WTC11 (cell line): ENCODE measurements at regions not wholly inside any gene's neighbourhood (a gene's known extent, or its start where the extent isn't known, plus 50 kb on each side); places are given as distances from the start of the nearest gene placed in this dataset.

Source experiments
- ATAC-seq: fragments of 200-7000 bp; cut with Tn5 transposase; 2 replicates; pipeline ENCODE4 v1.10.0; 2021; ENCODE audit warnings: mild to moderate bottlenecking, moderate library complexity
- CTCF ChIA-PET: fragments of 300-600 bp; sonication (Branson Sonifier 250); formaldehyde crosslinking; loops from one replicate; lab custom pipeline; 2021; ENCODE audit warnings: antibody characterized with exemption; lab: Charles Lee
- POLR2A ChIA-PET: fragments of 350-600 bp; sonication (Branson Sonifier 250); formaldehyde crosslinking; loops from one replicate; lab custom pipeline; 2021; ENCODE audit warnings: antibody characterized with exemption; lab: Charles Lee
- DNase-seq: peaks from one replicate; pipeline ENCODE4 v3.0.0; 2021; ENCODE audit warnings: low spot score
- H3K27ac Mint-ChIP-seq: 2 replicates; pipeline ENCODE4 v1.8.0; 2021; ENCODE audit warnings: mixed read lengths
- H3K27me3 Mint-ChIP-seq: 2 replicates; pipeline ENCODE4 v1.8.0; 2021; ENCODE audit warnings: low read depth, mild to moderate bottlenecking, moderate library complexity, mixed read lengths
- H3K36me3 Mint-ChIP-seq: 2 replicates; pipeline ENCODE4 v1.8.0; 2021; ENCODE audit warnings: mixed read lengths
- H3K4me1 Mint-ChIP-seq: 2 replicates; pipeline ENCODE4 v1.8.0; 2022; ENCODE audit warnings: mixed read lengths
- H3K4me3 Mint-ChIP-seq: 2 replicates; pipeline ENCODE4 v1.8.0; 2021; ENCODE audit warnings: mild to moderate bottlenecking, moderate library complexity, mixed read lengths
- H3K9me3 Mint-ChIP-seq: 2 replicates; pipeline ENCODE4 v1.8.0; 2021; ENCODE audit warnings: mixed read lengths
- EMX1 ChIP-seq: fragments of 250-450 bp; sonication (Bioruptor Pico); IDR thresholded peaks from 2 replicates; pipeline ENCODE4 v1.8.0; 2021; ENCODE audit warnings: mild to moderate bottlenecking
- ETV6 ChIP-seq: sonication (generic); formaldehyde crosslinking; IDR thresholded peaks from 2 replicates; pipeline ENCODE4 v1.8.1; 2022; ENCODE audit warnings: mild to moderate bottlenecking, missing genetic modification reagents
- FOXJ3 ChIP-seq: sonication (generic); formaldehyde crosslinking; IDR thresholded peaks from 2 replicates; pipeline ENCODE4 v1.9.0; 2021; ENCODE audit warnings: missing genetic modification reagents, mild to moderate bottlenecking, borderline replicate concordance
- GABPB1 ChIP-seq: sonication (generic); formaldehyde crosslinking; IDR thresholded peaks from 2 replicates; pipeline ENCODE4 v1.8.1; 2023; ENCODE audit warnings: mild to moderate bottlenecking, missing genetic modification reagents
- HMGA2 ChIP-seq: fragments of 250-450 bp; sonication (Bioruptor Pico); IDR thresholded peaks from 2 replicates; pipeline ENCODE4 v1.4.0; 2021; ENCODE audit warnings: mild to moderate bottlenecking, moderate library complexity
- IRF2 ChIP-seq: sonication (generic); formaldehyde crosslinking; IDR thresholded peaks from 2 replicates; pipeline ENCODE4 v1.8.0; 2022; ENCODE audit warnings: low read depth, missing genetic modification reagents, borderline replicate concordance
- JAZF1 ChIP-seq: fragments of 250-450 bp; sonication (Bioruptor Pico); IDR thresholded peaks from 2 replicates; pipeline ENCODE4 v1.9.0; 2021; ENCODE audit warnings: moderate library complexity, mild to moderate bottlenecking, inconsistent platforms
- JUN ChIP-seq: sonication (generic); formaldehyde crosslinking; IDR thresholded peaks from 2 replicates; pipeline ENCODE4 v1.8.0; 2023; ENCODE audit warnings: mild to moderate bottlenecking, missing genetic modification reagents
- KAT7 ChIP-seq: sonication (generic); formaldehyde crosslinking; IDR thresholded peaks from 2 replicates; pipeline ENCODE4 v1.8.1; 2023; ENCODE audit warnings: missing genetic modification reagents, mild to moderate bottlenecking, borderline replicate concordance
- MYBL2 ChIP-seq: sonication (generic); formaldehyde crosslinking; IDR thresholded peaks from 2 replicates; pipeline ENCODE4 v1.8.1; 2023; ENCODE audit warnings: mild to moderate bottlenecking, moderate library complexity, missing genetic modification reagents
- NFYB ChIP-seq: sonication (generic); formaldehyde crosslinking; conservative IDR thresholded peaks from 2 replicates; pipeline ENCODE4 v1.8.0; 2022; ENCODE audit warnings: low read depth, missing genetic modification reagents
- NR1H2 ChIP-seq: sonication (generic); formaldehyde crosslinking; IDR thresholded peaks from 2 replicates; pipeline ENCODE4 v1.9.0; 2021; ENCODE audit warnings: mild to moderate bottlenecking, moderate library complexity, missing genetic modification reagents
- OVOL2 ChIP-seq: fragments of 250-450 bp; sonication (Bioruptor Pico); IDR thresholded peaks from 2 replicates; pipeline ENCODE4 v1.9.0; 2021; ENCODE audit warnings: mild to moderate bottlenecking, borderline replicate concordance
- SMAD4 ChIP-seq: sonication (generic); formaldehyde crosslinking; IDR thresholded peaks from 2 replicates; pipeline ENCODE4 v1.8.0; 2022; ENCODE audit warnings: mild to moderate bottlenecking, missing genetic modification reagents
- TEAD1 ChIP-seq: sonication (generic); formaldehyde crosslinking; IDR thresholded peaks from 2 replicates; pipeline ENCODE4 v1.8.0; 2022; ENCODE audit warnings: mild to moderate bottlenecking, missing genetic modification reagents
- TEAD4 ChIP-seq: sonication (generic); formaldehyde crosslinking; IDR thresholded peaks from 2 replicates; pipeline ENCODE4 v1.8.0; 2022; ENCODE audit warnings: mild to moderate bottlenecking, missing genetic modification reagents
- TP53 ChIP-seq: sonication (generic); formaldehyde crosslinking; IDR thresholded peaks from 2 replicates; pipeline ENCODE4 v1.8.1; 2023; ENCODE audit warnings: mild to moderate bottlenecking, missing genetic modification reagents
- ZBTB21 ChIP-seq: sonication (generic); formaldehyde crosslinking; IDR thresholded peaks from 2 replicates; pipeline ENCODE4 v1.8.1; 2023; ENCODE audit warnings: mild to moderate bottlenecking, missing genetic modification reagents, borderline replicate concordance
- ZNF138 ChIP-seq: sonication (generic); formaldehyde crosslinking; conservative IDR thresholded peaks from 2 replicates; pipeline ENCODE4 v1.8.1; 2022; ENCODE audit warnings: mild to moderate bottlenecking, moderate library complexity, missing genetic modification reagents
- TF ChIP-seq, protein P1 (sequence below): fragments of 250-450 bp; sonication (Bioruptor Pico); IDR thresholded peaks from 2 replicates; pipeline ENCODE4 v1.9.0; 2021; ENCODE audit warnings: moderate library complexity, mild to moderate bottlenecking, inconsistent platforms, borderline replicate concordance
- TF ChIP-seq, protein P2 (sequence below): fragments of 250-450 bp; sonication (Bioruptor Pico); IDR thresholded peaks from 2 replicates; pipeline ENCODE4 v1.9.0; 2021; ENCODE audit warnings: mild to moderate bottlenecking
- TF ChIP-seq, protein P3 (sequence below): sonication (generic); formaldehyde crosslinking; IDR thresholded peaks from 2 replicates; pipeline ENCODE4 v1.8.1; 2022; ENCODE audit warnings: mild to moderate bottlenecking, missing genetic modification reagents, moderate library complexity, borderline replicate concordance
- TF ChIP-seq, protein P4 (sequence below): sonication (generic); formaldehyde crosslinking; IDR thresholded peaks from 2 replicates; pipeline ENCODE4 v1.8.0; 2023; ENCODE audit warnings: missing genetic modification reagents, mild to moderate bottlenecking, borderline replicate concordance
- TF ChIP-seq, protein P5 (sequence below): sonication (generic); formaldehyde crosslinking; IDR thresholded peaks from 2 replicates; pipeline ENCODE4 v1.8.1; 2022; ENCODE audit warnings: low read depth, mild to moderate bottlenecking, moderate library complexity, missing genetic modification reagents, borderline replicate concordance

DNA sequence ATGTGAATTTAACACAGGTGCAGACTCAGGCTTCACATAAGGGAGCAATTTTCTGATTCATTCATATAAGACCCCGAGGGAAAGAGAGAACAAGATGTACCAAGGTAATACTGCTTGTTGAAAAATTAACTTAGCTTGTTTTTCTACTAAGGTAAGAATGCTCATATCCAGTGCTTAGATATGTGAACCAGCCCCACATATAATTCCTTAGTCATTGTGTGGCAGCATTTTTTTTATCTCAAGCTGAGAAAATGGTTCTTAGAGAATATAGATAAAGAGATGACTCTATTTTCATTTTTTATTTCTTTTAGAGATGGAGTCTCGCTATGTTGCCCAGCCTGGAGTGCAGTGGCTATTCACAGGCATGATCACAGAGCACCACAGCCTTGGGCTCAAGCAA is 121.8 kb upstream of the SEM1 start:
- H3K27me3 Mint-ChIP-seq = peaks cover 2% of the 10 kb centered on the region; the same call in 1 of the 2 replicates
- no peaks in the 10 kb centered on the region for H3K4me1 Mint-ChIP-seq
- TF ChIP-seq HMGA2 (no peak), GABPB1 (CRISPR knock-in tag) (no peak), TEAD1 (no peak), NFYB (CRISPR knock-in tag) (no peak), NR1H2 (CRISPR knock-in tag) (no peak), ZNF138 (CRISPR knock-in tag) (no peak), JUN (CRISPR knock-in tag) (no peak)
- DNase-seq (no peak), ATAC-seq (no peak)
- POLR2A ChIA-PET = no interaction called here
- H3K36me3 Mint-ChIP-seq = no peaks in the 10 kb centered on the region
- no peak overlapping the region for H3K4me3 Mint-ChIP-seq
- CTCF ChIA-PET = no interaction called here
- no peaks in the 10 kb centered on the region for H3K9me3 Mint-ChIP-seq
- H3K27ac Mint-ChIP-seq = no peak overlapping the region

DNA sequence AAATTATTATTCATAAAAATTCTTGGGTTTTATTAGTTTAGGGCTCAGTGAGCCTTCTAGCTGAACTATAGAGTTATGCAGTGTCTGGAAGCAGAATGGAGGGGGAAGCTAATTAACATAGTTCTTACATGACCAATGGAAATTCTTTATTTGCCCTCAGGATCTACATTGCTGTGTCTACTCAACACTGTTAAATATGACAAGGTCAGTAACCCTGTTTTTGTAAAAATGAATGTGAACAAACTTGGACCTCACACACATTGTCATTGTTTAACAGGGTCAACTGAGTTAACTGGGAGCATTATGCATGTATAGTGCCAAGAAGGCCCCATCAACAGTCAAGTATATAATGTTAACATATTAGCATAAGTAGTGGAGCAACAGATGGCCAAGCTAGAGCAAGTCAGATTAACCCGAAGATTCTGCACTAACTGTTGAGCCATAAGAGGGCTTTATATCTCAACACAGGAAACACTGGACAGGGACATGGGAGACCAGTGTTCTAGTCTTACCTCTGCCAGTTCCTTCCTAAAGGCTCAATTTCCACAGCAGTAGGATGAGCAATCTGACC is 122.5 kb upstream of the SEM1 start:
- Mint-ChIP-seq H3K27me3 (peaks cover 2% of the 10 kb centered on the region; the same call in 1 of the 2 replicates), H3K4me1 (no peaks in the 10 kb centered on the region), H3K36me3 (no peaks in the 10 kb centered on the region), H3K27ac (no peak overlapping the region), H3K4me3 (no peak overlapping the region), H3K9me3 (no peaks in the 10 kb centered on the region)
- DNase-seq (no peak), ATAC-seq (no peak)
- POLR2A ChIA-PET = interaction anchor here (0.5 kb wide), 1 partner anchor 332 kb away, joined by 3 read pairs; no protein-coding TSS in a partner anchor
- CTCF ChIA-PET = no interaction called here
- TF ChIP-seq, protein P1, sequence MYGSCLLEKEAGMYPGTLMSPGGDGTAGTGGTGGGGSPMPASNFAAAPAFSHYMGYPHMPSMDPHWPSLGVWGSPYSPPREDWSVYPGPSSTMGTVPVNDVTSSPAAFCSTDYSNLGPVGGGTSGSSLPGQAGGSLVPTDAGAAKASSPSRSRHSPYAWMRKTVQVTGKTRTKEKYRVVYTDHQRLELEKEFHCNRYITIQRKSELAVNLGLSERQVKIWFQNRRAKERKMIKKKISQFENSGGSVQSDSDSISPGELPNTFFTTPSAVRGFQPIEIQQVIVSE (CRISPR knock-in tag) = no peak
- TF ChIP-seq FOXJ3 (CRISPR knock-in tag) = no peak
- TF ChIP-seq, protein P2, sequence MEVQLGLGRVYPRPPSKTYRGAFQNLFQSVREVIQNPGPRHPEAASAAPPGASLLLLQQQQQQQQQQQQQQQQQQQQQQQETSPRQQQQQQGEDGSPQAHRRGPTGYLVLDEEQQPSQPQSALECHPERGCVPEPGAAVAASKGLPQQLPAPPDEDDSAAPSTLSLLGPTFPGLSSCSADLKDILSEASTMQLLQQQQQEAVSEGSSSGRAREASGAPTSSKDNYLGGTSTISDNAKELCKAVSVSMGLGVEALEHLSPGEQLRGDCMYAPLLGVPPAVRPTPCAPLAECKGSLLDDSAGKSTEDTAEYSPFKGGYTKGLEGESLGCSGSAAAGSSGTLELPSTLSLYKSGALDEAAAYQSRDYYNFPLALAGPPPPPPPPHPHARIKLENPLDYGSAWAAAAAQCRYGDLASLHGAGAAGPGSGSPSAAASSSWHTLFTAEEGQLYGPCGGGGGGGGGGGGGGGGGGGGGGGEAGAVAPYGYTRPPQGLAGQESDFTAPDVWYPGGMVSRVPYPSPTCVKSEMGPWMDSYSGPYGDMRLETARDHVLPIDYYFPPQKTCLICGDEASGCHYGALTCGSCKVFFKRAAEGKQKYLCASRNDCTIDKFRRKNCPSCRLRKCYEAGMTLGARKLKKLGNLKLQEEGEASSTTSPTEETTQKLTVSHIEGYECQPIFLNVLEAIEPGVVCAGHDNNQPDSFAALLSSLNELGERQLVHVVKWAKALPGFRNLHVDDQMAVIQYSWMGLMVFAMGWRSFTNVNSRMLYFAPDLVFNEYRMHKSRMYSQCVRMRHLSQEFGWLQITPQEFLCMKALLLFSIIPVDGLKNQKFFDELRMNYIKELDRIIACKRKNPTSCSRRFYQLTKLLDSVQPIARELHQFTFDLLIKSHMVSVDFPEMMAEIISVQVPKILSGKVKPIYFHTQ = no peak
- no peak for TF ChIP-seq JAZF1 (CRISPR knock-in tag)
- TF ChIP-seq SMAD4 (CRISPR knock-in tag) = no peak
- TF ChIP-seq, protein P3, sequence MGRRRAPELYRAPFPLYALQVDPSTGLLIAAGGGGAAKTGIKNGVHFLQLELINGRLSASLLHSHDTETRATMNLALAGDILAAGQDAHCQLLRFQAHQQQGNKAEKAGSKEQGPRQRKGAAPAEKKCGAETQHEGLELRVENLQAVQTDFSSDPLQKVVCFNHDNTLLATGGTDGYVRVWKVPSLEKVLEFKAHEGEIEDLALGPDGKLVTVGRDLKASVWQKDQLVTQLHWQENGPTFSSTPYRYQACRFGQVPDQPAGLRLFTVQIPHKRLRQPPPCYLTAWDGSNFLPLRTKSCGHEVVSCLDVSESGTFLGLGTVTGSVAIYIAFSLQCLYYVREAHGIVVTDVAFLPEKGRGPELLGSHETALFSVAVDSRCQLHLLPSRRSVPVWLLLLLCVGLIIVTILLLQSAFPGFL = no peak
- TF ChIP-seq TEAD4 = no peak
- TF ChIP-seq, protein P4, sequence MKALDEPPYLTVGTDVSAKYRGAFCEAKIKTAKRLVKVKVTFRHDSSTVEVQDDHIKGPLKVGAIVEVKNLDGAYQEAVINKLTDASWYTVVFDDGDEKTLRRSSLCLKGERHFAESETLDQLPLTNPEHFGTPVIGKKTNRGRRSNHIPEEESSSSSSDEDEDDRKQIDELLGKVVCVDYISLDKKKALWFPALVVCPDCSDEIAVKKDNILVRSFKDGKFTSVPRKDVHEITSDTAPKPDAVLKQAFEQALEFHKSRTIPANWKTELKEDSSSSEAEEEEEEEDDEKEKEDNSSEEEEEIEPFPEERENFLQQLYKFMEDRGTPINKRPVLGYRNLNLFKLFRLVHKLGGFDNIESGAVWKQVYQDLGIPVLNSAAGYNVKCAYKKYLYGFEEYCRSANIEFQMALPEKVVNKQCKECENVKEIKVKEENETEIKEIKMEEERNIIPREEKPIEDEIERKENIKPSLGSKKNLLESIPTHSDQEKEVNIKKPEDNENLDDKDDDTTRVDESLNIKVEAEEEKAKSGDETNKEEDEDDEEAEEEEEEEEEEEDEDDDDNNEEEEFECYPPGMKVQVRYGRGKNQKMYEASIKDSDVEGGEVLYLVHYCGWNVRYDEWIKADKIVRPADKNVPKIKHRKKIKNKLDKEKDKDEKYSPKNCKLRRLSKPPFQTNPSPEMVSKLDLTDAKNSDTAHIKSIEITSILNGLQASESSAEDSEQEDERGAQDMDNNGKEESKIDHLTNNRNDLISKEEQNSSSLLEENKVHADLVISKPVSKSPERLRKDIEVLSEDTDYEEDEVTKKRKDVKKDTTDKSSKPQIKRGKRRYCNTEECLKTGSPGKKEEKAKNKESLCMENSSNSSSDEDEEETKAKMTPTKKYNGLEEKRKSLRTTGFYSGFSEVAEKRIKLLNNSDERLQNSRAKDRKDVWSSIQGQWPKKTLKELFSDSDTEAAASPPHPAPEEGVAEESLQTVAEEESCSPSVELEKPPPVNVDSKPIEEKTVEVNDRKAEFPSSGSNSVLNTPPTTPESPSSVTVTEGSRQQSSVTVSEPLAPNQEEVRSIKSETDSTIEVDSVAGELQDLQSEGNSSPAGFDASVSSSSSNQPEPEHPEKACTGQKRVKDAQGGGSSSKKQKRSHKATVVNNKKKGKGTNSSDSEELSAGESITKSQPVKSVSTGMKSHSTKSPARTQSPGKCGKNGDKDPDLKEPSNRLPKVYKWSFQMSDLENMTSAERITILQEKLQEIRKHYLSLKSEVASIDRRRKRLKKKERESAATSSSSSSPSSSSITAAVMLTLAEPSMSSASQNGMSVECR (CRISPR knock-in tag) = no peak
- TF ChIP-seq ZBTB21 (CRISPR knock-in tag) = no peak
- TF ChIP-seq KAT7 (CRISPR knock-in tag) = no peak
- no peak for TF ChIP-seq MYBL2 (CRISPR knock-in tag)
- TF ChIP-seq HMGA2 = no peak
- TF ChIP-seq TP53 (CRISPR knock-in tag) = no peak
- TF ChIP-seq, protein P5, sequence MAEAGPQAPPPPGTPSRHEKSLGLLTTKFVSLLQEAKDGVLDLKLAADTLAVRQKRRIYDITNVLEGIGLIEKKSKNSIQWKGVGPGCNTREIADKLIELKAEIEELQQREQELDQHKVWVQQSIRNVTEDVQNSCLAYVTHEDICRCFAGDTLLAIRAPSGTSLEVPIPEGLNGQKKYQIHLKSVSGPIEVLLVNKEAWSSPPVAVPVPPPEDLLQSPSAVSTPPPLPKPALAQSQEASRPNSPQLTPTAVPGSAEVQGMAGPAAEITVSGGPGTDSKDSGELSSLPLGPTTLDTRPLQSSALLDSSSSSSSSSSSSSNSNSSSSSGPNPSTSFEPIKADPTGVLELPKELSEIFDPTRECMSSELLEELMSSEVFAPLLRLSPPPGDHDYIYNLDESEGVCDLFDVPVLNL (CRISPR knock-in tag) = no peak
- no peak for TF ChIP-seq OVOL2 (CRISPR knock-in tag)
- no peak for TF ChIP-seq EMX1 (CRISPR knock-in tag)
- no peak for TF ChIP-seq ETV6 (CRISPR knock-in tag)
- no peak for TF ChIP-seq IRF2
